ENCODE measurements at regions not wholly inside any gene's neighbourhood (a gene's known extent, or its start where the extent isn't known, plus 50 kb on each side); places are given as distances from the start of the nearest gene placed in this dataset.

DNA sequence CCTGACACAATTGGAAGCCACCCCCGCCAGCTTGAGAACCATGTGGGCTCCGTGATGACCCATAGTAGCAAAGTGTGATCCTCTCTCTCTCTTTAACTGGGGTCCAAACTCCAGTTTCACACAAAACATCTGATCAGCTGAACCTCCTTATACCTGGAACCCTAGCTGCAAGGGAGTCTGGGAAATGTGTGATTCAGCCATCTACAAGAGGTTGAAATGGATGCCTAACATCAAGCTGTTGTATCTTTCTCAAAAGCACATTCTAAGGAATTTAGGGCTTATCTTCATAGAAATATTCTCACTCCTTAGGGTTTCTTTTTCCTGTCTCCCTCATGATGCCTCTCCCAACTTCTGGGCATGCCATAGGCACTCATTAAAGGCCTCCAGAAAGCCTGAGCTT lies 126.0 kb downstream of the BCOR start:
- H3K27ac Mint-ChIP-seq = no peak overlapping the region
- no peaks in the 10 kb centered on the region for H3K36me3 Mint-ChIP-seq (ENCODE audit: low read depth)
- H3K27me3 Mint-ChIP-seq (ENCODE audit: low read depth) = no peaks in the 10 kb centered on the region
- peaks cover 10% of the 10 kb centered on the region for H3K4me1 Mint-ChIP-seq
- TF ChIP-seq, protein P1, sequence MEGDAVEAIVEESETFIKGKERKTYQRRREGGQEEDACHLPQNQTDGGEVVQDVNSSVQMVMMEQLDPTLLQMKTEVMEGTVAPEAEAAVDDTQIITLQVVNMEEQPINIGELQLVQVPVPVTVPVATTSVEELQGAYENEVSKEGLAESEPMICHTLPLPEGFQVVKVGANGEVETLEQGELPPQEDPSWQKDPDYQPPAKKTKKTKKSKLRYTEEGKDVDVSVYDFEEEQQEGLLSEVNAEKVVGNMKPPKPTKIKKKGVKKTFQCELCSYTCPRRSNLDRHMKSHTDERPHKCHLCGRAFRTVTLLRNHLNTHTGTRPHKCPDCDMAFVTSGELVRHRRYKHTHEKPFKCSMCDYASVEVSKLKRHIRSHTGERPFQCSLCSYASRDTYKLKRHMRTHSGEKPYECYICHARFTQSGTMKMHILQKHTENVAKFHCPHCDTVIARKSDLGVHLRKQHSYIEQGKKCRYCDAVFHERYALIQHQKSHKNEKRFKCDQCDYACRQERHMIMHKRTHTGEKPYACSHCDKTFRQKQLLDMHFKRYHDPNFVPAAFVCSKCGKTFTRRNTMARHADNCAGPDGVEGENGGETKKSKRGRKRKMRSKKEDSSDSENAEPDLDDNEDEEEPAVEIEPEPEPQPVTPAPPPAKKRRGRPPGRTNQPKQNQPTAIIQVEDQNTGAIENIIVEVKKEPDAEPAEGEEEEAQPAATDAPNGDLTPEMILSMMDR (IDR thresholded peaks at IDR 0.05; ENCODE audit: unreplicated experiment in 3 of 3) = no peak
- no peak overlapping the region for H3K4me3 Mint-ChIP-seq
- H3K9me3 Mint-ChIP-seq = peaks cover 29% of the 10 kb centered on the region

DNA sequence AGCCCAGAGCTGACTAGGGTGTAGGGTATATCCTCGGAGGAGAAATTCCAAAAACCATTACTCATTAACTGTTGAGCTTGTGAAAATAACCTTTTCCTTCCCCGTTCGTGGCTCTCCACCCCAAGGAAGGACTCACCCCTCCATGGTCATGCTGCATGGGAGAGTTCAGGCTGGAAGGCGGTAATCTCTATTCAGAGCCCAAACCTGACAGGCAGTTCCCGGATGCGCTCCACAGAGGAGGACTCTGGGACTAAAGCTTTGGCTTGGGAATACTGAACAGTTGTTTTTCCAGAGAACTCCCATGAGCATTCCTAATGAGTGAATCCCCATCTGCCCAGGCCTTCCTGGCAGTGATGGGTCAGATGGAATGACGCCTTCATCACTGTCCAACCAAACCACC lies 125.4 kb downstream of the BCOR start:
- TF ChIP-seq, protein P1 (IDR thresholded peaks at IDR 0.05; ENCODE audit: unreplicated experiment in 3 of 3) = no peak
- Mint-ChIP-seq H3K9me3 (peaks cover 28% of the 10 kb centered on the region), H3K4me3 (no peak overlapping the region)

DNA sequence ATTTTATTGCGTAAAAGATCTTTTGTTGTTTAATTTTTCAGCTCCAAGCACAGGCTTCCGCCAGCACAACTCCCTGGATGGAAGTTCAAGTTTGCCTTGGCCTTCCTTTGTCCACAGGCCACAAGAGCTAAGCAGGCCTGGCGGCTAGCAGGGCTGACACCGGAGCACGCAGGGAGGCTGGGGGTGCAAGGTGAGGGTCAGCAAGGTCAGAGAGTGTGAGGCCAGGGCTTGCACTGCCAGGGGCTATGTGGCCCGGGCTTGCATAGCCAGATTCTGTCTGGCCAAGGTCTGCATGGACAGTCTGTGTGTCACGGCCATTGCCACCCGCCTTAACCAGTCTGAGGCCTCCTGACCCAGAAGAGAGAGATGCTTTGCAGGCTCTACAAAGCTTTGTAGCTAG lies 123.9 kb downstream of the BCOR start:
- Mint-ChIP-seq H3K4me3 (no peak overlapping the region), H3K27me3 (ENCODE audit: low read depth) (no peaks in the 10 kb centered on the region), H3K9me3 (peaks cover 26% of the 10 kb centered on the region), H3K27ac (peak overlapping the region in 1 of 3 experiments; percentile 55), H3K36me3 (ENCODE audit: low read depth) (no peaks in the 10 kb centered on the region), H3K4me1 (peaks cover 5% of the 10 kb centered on the region)
- TF ChIP-seq, protein P1 (IDR thresholded peaks at IDR 0.05; ENCODE audit: unreplicated experiment in 3 of 3) = no peak

More for the DNA sequence above, 125.4 kb downstream of the BCOR start:
- Mint-ChIP-seq H3K36me3 (ENCODE audit: low read depth) (no peaks in the 10 kb centered on the region), H3K27ac (no peak overlapping the region), H3K27me3 (ENCODE audit: low read depth) (no peaks in the 10 kb centered on the region), H3K4me1 (peaks cover 7% of the 10 kb centered on the region)

DNA sequence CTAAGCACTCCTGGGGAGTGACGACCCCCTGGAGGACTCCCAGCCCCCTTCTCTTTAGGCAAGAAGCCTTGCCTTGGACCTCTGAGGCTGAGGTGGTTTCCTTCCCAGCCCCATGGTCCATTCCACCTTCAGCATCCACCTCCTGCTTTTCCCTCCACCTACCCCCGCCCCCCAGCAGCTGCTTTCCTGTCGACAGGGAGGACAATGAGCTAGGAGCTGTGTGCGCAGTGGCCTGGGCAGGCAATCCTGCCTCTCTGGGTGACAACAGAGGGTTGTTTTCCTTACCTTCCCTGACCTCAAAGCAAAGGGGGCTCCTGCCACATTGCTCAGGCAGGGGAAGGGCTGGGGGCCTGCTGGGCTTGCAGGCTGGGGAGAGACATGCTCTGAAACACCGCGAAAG lies 123.5 kb downstream of the BCOR start:
- Mint-ChIP-seq H3K9me3 (peaks cover 26% of the 10 kb centered on the region), H3K4me3 (no peak overlapping the region), H3K27me3 (ENCODE audit: low read depth) (no peaks in the 10 kb centered on the region), H3K36me3 (ENCODE audit: low read depth) (no peaks in the 10 kb centered on the region), H3K4me1 (peaks cover 5% of the 10 kb centered on the region), H3K27ac (peak overlapping the region in 2 of 3 experiments; percentile 45 to 79)
- TF ChIP-seq, protein P1 (IDR thresholded peaks at IDR 0.05; ENCODE audit: unreplicated experiment in 3 of 3) = no peak

DNA sequence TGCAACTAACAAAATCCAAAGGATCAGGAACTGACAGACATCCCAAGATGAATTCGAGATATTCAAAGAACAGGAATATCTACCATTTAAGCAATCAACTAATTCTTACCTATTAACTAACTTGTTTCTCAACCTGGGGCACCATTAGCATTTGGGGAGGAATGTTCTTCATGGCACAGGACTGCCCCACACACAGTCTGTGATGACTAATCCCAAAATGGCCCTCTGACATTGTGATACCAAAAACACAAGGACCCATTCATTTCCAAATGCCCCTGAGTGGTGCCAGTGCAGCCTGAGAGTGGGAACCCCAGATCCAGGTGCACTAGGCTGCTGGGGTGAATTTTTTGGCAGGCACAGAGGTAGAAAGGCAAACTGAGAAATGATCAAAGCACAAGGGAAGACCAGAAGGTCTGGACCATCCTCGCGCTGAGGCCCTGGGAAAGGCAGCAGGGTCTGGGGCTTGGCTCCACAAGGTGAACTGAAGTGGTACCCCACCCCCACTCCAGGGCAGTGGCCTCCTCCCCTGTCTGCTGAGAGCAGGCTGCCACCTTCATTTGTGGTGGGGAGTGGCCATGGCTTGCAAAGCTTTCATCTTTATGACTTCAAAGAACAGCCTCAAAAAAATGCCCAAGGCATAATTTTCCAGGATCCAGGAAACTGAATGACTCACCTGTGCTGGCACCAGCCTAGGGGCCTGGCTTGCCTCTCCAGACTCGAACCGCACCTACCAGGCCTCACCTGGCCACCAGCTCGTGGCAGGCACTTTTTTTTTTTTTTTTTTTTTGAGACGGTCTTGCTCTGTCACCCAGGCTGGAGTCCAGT lies 122.4 kb downstream of the BCOR start:
- H3K27ac Mint-ChIP-seq = peak overlapping the region in 2 of 3 experiments; percentile 45 to 79
- TF ChIP-seq, protein P1 (IDR thresholded peaks at IDR 0.05; ENCODE audit: unreplicated experiment in 3 of 3) = no peak
- H3K27me3 Mint-ChIP-seq (ENCODE audit: low read depth) = no peaks in the 10 kb centered on the region
- H3K4me3 Mint-ChIP-seq = no peak overlapping the region
- peaks cover 26% of the 10 kb centered on the region for H3K9me3 Mint-ChIP-seq
- no peaks in the 10 kb centered on the region for H3K36me3 Mint-ChIP-seq (ENCODE audit: low read depth)
- peaks cover 5% of the 10 kb centered on the region for H3K4me1 Mint-ChIP-seq

DNA sequence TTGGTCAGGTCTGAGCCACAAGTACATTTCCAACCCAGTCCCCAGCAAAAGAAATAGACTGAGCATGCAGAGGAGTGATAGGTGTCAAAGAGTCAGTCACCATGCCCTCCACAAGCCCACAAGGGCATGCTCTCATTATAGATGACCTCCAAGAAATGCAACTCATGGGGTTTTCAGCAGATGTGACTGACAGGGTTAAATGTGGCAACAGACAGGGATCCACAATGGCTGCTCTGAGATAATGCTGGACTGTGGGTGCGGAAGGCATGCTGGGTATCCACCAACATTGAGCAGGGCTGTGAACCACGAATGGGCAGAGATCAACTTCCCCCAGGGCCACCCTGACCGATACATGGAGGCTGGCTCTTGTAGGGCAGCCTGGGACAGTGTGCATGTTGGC lies 115.8 kb downstream of the BCOR start:
- peaks cover 12% of the 10 kb centered on the region for H3K27me3 Mint-ChIP-seq (ENCODE audit: low read depth)
- TF ChIP-seq, protein P1 (IDR thresholded peaks at IDR 0.05; ENCODE audit: unreplicated experiment in 3 of 3) = no peak
- no peak overlapping the region for H3K4me3 Mint-ChIP-seq
- peaks cover 17% of the 10 kb centered on the region for H3K4me1 Mint-ChIP-seq
- H3K27ac Mint-ChIP-seq = no peak overlapping the region
- no peaks in the 10 kb centered on the region for H3K36me3 Mint-ChIP-seq (ENCODE audit: low read depth)
- peaks cover 12% of the 10 kb centered on the region for H3K9me3 Mint-ChIP-seq

All from nephron (organoid).